ENCODE measurements at regions not wholly inside any gene's neighbourhood (a gene's known extent, or its start where the extent isn't known, plus 50 kb on each side); places are given as distances from the start of the nearest gene placed in this dataset.

GRCh38 chr13:33958964-33959363 lies 141.0 kb downstream of the RFC3 start (continued):
- no peak for TF ChIP-seq REST (IDR thresholded peaks at IDR 0.05)
- no peak for TF ChIP-seq NR2F2 (IDR thresholded peaks at IDR 0.05)
- TF ChIP-seq FOXA2 (IDR thresholded peaks at IDR 0.05), result no peak
- TF ChIP-seq MAX (IDR thresholded peaks at IDR 0.05), result no peak
- TF ChIP-seq GABPA (IDR thresholded peaks at IDR 0.05 in 1 of 2, conservative IDR thresholded peaks at IDR 0.05 in 1 of 2), result no peak
- no peak for TF ChIP-seq RXRA (IDR thresholded peaks at IDR 0.05)
- no peak for TF ChIP-seq YY1 (IDR thresholded peaks at IDR 0.05)

- peaks cover 0 to 8% (median 2%) of the 10 kb centered on the region in 4 donors for H3K4me1 ChIP-seq (ENCODE audit: control insufficient read depth in 4 of 4, insufficient read depth in 4 of 4, low read length in 3 of 4)
- 65% methylated on average over 3 of the region's 3 CpGs for WGBS
- no peak for TF ChIP-seq SP1 (IDR thresholded peaks at IDR 0.05)
- no peak for TF ChIP-seq TAF1 (conservative IDR thresholded peaks at IDR 0.05)
- TF ChIP-seq EGR1 (IDR thresholded peaks at IDR 0.05; ENCODE audit: low read depth in 2 of 2), result no peak
- no peak for TF ChIP-seq FOXA2 (IDR thresholded peaks at IDR 0.05)
- peak in 1 of 2 donors; percentile 24 for TF ChIP-seq RXRA (IDR thresholded peaks at IDR 0.05)
- TF ChIP-seq GABPA (IDR thresholded peaks at IDR 0.05 in 1 of 2, conservative IDR thresholded peaks at IDR 0.05 in 1 of 2), result no peak
- TF ChIP-seq NR2F2 (IDR thresholded peaks at IDR 0.05), result no peak
- TF ChIP-seq ATF3 (IDR thresholded peaks at IDR 0.05), result no peak
- TF ChIP-seq HNF4A (conservative IDR thresholded peaks at IDR 0.05), result peak in 1 of 2 donors; percentile 14
- H3K9ac ChIP-seq (ENCODE audit: low read depth in 1 of 2, low read length in 2 of 2), result no peak overlapping the region
- no peaks in the 10 kb centered on the region for H3K27me3 ChIP-seq (ENCODE audit: control insufficient read depth in 4 of 4, insufficient read depth in 4 of 4, low read length in 3 of 4)
- H3K36me3 ChIP-seq (ENCODE audit: control insufficient read depth in 4 of 4, insufficient read depth in 3 of 4, low read depth in 1 of 4, low read length in 3 of 4), result no peaks in the 10 kb centered on the region
- H3K4me3 ChIP-seq (ENCODE audit: low read depth in 1 of 3, low read length in 3 of 3), result no peak overlapping the region
- DNase-seq (ENCODE audit: low spot score), result no peak
- no peak overlapping the region for H3K27ac ChIP-seq (ENCODE audit: low read depth in 1 of 2, low read length in 2 of 2)
- H3K9me3 ChIP-seq (ENCODE audit: control insufficient read depth in 4 of 4, low read length in 3 of 4), result no peaks in the 10 kb centered on the region
Observed at GRCh38 chr13:33963134-33963533, 145.2 kb downstream of the RFC3 start.

- no peaks in the 10 kb centered on the region for H3K36me3 ChIP-seq (ENCODE audit: control insufficient read depth in 4 of 4, insufficient read depth in 3 of 4, low read depth in 1 of 4, low read length in 3 of 4)
- H3K4me1 ChIP-seq (ENCODE audit: control insufficient read depth in 4 of 4, insufficient read depth in 4 of 4, low read length in 3 of 4), result peaks cover 0 to 10% (median 2%) of the 10 kb centered on the region in 4 donors
- no peaks in the 10 kb centered on the region for H3K9me3 ChIP-seq (ENCODE audit: control insufficient read depth in 4 of 4, low read length in 3 of 4)
- H3K27me3 ChIP-seq (ENCODE audit: control insufficient read depth in 4 of 4, insufficient read depth in 4 of 4, low read length in 3 of 4), result no peaks in the 10 kb centered on the region
- DNase-seq (ENCODE audit: low spot score), result no peak
- no peak overlapping the region for H3K9ac ChIP-seq (ENCODE audit: low read depth in 1 of 2, low read length in 2 of 2)
- WGBS, result 83% methylated on average over 4 of the region's 4 CpGs
- no peak overlapping the region for H3K4me3 ChIP-seq (ENCODE audit: low read depth in 1 of 3, low read length in 3 of 3)
- TF ChIP-seq CTCF (IDR thresholded peaks at IDR 0.05; ENCODE audit: low read depth, low read length, missing input control) (no peak), TAF1 (conservative IDR thresholded peaks at IDR 0.05) (no peak), FOXA2 (IDR thresholded peaks at IDR 0.05) (no peak), SP1 (IDR thresholded peaks at IDR 0.05) (no peak), NR2F2 (IDR thresholded peaks at IDR 0.05) (no peak), YY1 (IDR thresholded peaks at IDR 0.05) (no peak), REST (IDR thresholded peaks at IDR 0.05) (no peak), EGR1 (IDR thresholded peaks at IDR 0.05; ENCODE audit: low read depth in 2 of 2) (no peak), JUND (IDR thresholded peaks at IDR 0.05) (no peak), MAX (IDR thresholded peaks at IDR 0.05) (no peak), FOXA1 (IDR thresholded peaks at IDR 0.05) (no peak), RXRA (IDR thresholded peaks at IDR 0.05) (no peak), ZBTB33 (IDR thresholded peaks at IDR 0.05) (no peak), ATF3 (IDR thresholded peaks at IDR 0.05) (no peak), HNF4A (conservative IDR thresholded peaks at IDR 0.05) (no peak)
- H3K27ac ChIP-seq (ENCODE audit: low read depth in 1 of 2, low read length in 2 of 2), result no peak overlapping the region
Observed at GRCh38 chr13:33963895-33964294, 145.9 kb downstream of the RFC3 start.

Measured in liver (tissue), 8 donors.